Mesothelial cell of epicardium (in vitro differentiated cells): ENCODE measurements at regions not wholly inside any gene's neighbourhood (a gene's known extent, or its start where the extent isn't known, plus 50 kb on each side); places are given as distances from the start of the nearest gene placed in this dataset.

Source experiments
- DNase-seq, 2 experiments: peaks; one replicate each; pipeline ENCODE4 v3.0.0; 2021; ENCODE audit warnings: low spot score in 2 of 2; ENCODE audit not compliant: unreplicated experiment in 2 of 2
- H3K27ac Mint-ChIP-seq: 2 replicates; pipeline ENCODE4 v1.8.0; 2021; ENCODE audit warnings: mixed read lengths
- H3K27me3 Mint-ChIP-seq: 2 replicates; pipeline ENCODE4 v1.8.0; 2021; ENCODE audit warnings: low read depth, mixed read lengths
- H3K36me3 Mint-ChIP-seq: 2 replicates; pipeline ENCODE4 v1.8.0; 2021; ENCODE audit warnings: mixed read lengths
- H3K4me1 Mint-ChIP-seq: 2 replicates; pipeline ENCODE4 v1.8.0; 2021; ENCODE audit warnings: mixed read lengths
- H3K4me3 Mint-ChIP-seq: 2 replicates; pipeline ENCODE4 v1.8.0; 2021; ENCODE audit warnings: mild to moderate bottlenecking, moderate library complexity, mixed read lengths
- H3K9me3 Mint-ChIP-seq: 2 replicates; pipeline ENCODE4 v1.8.0; 2021; ENCODE audit warnings: mixed read lengths
- TF ChIP-seq, protein P1 (sequence below): fragments of 200-600 bp; sonication (generic); IDR thresholded peaks from one replicate; pipeline ENCODE4 v1.5.0; 2021; ENCODE audit warnings: antibody characterized with exemption; ENCODE audit not compliant: unreplicated experiment

DNA sequence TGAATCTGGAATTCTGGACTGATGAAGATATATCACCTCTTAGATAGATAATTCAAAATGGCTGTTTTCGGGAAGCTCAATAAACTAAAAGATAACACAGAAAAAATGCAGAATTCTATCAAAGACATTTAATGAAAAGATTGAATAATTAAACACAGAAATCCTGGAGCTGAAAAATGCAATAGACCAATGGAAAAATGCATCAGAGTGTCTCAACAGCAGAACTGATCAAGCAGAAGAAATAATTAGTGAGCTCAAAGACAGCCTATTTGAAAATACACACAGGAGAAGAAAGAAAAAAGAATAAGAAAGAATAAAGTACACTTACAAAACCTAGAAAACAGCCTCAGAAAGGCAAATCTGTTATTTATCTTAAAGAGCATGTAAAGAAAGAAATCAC lies 356.4 kb upstream of the B3GAT1 start:
- TF ChIP-seq, protein P1, sequence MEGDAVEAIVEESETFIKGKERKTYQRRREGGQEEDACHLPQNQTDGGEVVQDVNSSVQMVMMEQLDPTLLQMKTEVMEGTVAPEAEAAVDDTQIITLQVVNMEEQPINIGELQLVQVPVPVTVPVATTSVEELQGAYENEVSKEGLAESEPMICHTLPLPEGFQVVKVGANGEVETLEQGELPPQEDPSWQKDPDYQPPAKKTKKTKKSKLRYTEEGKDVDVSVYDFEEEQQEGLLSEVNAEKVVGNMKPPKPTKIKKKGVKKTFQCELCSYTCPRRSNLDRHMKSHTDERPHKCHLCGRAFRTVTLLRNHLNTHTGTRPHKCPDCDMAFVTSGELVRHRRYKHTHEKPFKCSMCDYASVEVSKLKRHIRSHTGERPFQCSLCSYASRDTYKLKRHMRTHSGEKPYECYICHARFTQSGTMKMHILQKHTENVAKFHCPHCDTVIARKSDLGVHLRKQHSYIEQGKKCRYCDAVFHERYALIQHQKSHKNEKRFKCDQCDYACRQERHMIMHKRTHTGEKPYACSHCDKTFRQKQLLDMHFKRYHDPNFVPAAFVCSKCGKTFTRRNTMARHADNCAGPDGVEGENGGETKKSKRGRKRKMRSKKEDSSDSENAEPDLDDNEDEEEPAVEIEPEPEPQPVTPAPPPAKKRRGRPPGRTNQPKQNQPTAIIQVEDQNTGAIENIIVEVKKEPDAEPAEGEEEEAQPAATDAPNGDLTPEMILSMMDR = no peak

DNA sequence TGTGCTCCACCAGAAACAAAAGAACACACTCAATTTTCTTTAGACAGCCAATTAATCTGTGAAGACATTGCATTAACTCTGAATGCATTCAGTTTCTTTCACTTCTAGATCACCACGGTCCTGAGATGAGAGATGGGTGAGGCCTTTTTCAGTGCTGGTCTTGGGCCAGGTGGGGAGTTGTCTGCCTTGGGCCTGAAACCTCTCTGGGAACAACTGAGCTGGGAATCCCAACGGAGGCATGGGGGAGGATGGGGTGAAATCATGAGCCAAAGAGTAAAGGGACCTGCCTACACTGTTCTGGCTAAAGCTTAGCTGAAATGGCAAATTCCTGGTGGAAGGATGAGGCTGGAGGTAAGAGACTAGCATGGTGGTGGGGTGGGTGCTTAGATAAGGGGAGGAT lies 353.5 kb upstream of the B3GAT1 start:
- peaks cover 22% of the 10 kb centered on the region for H3K4me1 Mint-ChIP-seq
- H3K9me3 Mint-ChIP-seq = peaks cover 11% of the 10 kb centered on the region
- TF ChIP-seq, protein P1 = no peak
- no peak overlapping the region for H3K4me3 Mint-ChIP-seq
- DNase-seq = no peak
- H3K36me3 Mint-ChIP-seq = peaks cover 3% of the 10 kb centered on the region
- H3K27ac Mint-ChIP-seq = no peak overlapping the region
- H3K27me3 Mint-ChIP-seq = no peaks in the 10 kb centered on the region

More for the DNA sequence above, 356.4 kb upstream of the B3GAT1 start:
- Mint-ChIP-seq H3K27me3 (no peaks in the 10 kb centered on the region), H3K36me3 (peaks cover 3% of the 10 kb centered on the region), H3K27ac (no peak overlapping the region), H3K4me1 (peaks cover 19% of the 10 kb centered on the region), H3K9me3 (peaks cover 20% of the 10 kb centered on the region), H3K4me3 (no peak overlapping the region)
- no peak for DNase-seq

DNA sequence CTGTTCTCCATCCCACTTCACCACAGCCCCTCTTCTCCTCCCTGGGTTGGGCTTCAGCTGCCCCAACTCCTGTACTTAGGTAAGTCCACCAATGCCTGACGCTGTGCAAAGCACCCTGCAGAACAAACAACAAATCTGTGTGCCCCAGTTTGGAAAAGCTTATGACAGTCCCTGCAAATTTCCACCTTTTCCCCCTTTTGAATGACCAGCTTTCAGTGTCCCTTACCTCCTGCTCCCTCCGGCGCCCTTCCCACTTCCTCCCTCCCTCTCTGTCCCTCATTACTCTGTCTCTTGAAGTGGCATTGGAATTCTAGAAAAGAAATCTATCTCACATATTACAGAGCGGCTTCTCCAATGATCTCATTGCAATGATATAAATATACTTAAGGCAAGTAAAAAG lies 352.9 kb upstream of the B3GAT1 start:
- peaks cover 11% of the 10 kb centered on the region for H3K9me3 Mint-ChIP-seq
- TF ChIP-seq, protein P1 = no peak
- H3K27me3 Mint-ChIP-seq = no peaks in the 10 kb centered on the region
- peaks cover 22% of the 10 kb centered on the region for H3K4me1 Mint-ChIP-seq
- H3K27ac Mint-ChIP-seq = no peak overlapping the region
- peaks cover 3% of the 10 kb centered on the region for H3K36me3 Mint-ChIP-seq
- no peak overlapping the region for H3K4me3 Mint-ChIP-seq
- DNase-seq = no peak

DNA sequence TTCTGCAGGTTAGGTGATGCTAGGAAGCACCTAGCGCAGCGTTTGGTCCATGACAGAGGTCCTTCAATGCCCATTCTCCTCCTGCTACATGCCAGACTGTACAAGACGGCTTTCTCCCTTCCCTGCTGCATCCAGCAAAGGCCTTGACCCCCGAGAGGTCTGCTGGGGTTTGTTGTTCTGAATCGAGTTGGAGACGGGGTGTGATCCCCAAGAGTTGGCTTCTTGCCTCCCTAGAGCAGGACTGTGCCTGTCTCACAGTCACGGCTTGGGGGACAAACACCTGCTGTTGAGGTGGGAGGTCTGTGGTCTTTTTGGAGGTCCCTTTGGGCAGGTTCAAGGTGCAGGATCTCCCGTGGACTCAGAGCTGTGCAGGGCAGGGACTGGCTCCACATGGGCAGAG lies 352.3 kb upstream of the B3GAT1 start:
- DNase-seq = no peak
- Mint-ChIP-seq H3K27ac (no peak overlapping the region), H3K4me3 (no peak overlapping the region), H3K27me3 (no peaks in the 10 kb centered on the region), H3K4me1 (peaks cover 22% of the 10 kb centered on the region), H3K36me3 (peaks cover 3% of the 10 kb centered on the region), H3K9me3 (peaks cover 11% of the 10 kb centered on the region)
- TF ChIP-seq, protein P1 = no peak

DNA sequence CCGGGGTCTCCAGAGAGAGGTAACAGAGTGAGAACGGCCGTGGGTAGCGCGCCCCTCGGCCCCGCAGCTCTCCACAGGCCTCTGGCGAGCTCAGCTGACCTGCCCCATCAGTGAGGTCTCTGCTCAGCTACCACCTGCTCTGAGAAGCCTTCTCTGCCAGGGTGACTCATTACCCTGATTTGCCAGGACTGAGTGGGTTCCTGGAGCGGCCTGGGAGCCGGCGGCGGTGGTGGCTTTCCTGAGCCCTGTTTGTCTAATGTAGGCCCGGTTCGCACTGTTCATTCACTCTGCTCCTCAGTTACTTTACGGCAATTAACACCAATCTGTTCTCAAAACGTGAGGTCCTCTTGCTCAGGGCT lies 351.0 kb upstream of the B3GAT1 start:
- H3K4me1 Mint-ChIP-seq = peaks cover 22% of the 10 kb centered on the region
- no peak for DNase-seq
- H3K4me3 Mint-ChIP-seq = no peak overlapping the region
- no peaks in the 10 kb centered on the region for H3K27me3 Mint-ChIP-seq
- no peaks in the 10 kb centered on the region for H3K36me3 Mint-ChIP-seq
- H3K9me3 Mint-ChIP-seq = no peaks in the 10 kb centered on the region
- no peak overlapping the region for H3K27ac Mint-ChIP-seq
- TF ChIP-seq, protein P1 = no peak
